Neural crest cell (in vitro differentiated cells): ENCODE measurements at regions not wholly inside any gene's neighbourhood (a gene's known extent, or its start where the extent isn't known, plus 50 kb on each side); places are given as distances from the start of the nearest gene placed in this dataset.

Experiments used
- DNase-seq: peaks from one replicate; pipeline ENCODE4 v3.0.0; 2021; ENCODE audit warnings: low read depth, mixed read lengths, low spot score
- H3K27ac Mint-ChIP-seq: one replicate; pipeline ENCODE4 v1.8.0; 2021; ENCODE audit warnings: mild to moderate bottlenecking, mixed read lengths; ENCODE audit not compliant: unreplicated experiment
- H3K27me3 Mint-ChIP-seq: 2 replicates; pipeline ENCODE4 v1.8.0; 2021; ENCODE audit warnings: low read depth, mild to moderate bottlenecking, mixed read lengths
- H3K36me3 Mint-ChIP-seq: 2 replicates; pipeline ENCODE4 v1.8.0; 2021; ENCODE audit warnings: low read depth, mild to moderate bottlenecking, mixed read lengths
- H3K4me1 Mint-ChIP-seq: 2 replicates; pipeline ENCODE4 v1.8.0; 2021; ENCODE audit warnings: mixed read lengths
- H3K4me3 Mint-ChIP-seq: one replicate; pipeline ENCODE4 v1.8.0; 2021; ENCODE audit warnings: mild to moderate bottlenecking, mixed read lengths
- H3K9me3 Mint-ChIP-seq: 2 replicates; pipeline ENCODE4 v1.8.0; 2021; ENCODE audit warnings: mixed read lengths
- TF ChIP-seq, protein P1 (sequence below): fragments of 200-600 bp; sonication (generic); conservative IDR thresholded peaks from 2 replicates; pipeline ENCODE4 v1.5.0; 2021; ENCODE audit warnings: antibody characterized with exemption, mild to moderate bottlenecking

DNA sequence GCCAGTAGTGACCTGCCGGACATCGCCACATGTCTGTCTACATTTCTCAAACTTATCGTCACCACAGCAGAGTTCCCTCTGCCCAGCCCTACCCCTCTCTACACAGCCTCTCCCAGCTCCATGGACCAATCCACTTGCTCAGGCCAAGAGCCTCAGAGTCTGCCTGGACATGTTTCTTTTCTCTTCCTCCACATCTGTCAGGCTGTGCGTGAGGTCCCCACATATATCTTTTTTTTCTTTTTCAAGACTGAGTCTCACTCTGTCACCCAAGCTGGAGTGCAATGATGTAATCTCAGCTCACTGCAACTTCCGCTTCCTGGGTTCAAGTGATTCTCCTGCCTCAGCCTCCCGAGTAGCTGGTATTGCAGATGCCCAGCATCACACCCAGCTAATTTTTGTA, 62.7 kb upstream of the GGTA1 start:
- Mint-ChIP-seq H3K4me1 (peaks cover 28% of the 10 kb centered on the region), H3K36me3 (no peaks in the 10 kb centered on the region), H3K9me3 (no peaks in the 10 kb centered on the region), H3K27me3 (peaks cover 2% of the 10 kb centered on the region), H3K4me3 (no peak overlapping the region), H3K27ac (no peak overlapping the region)
- no peak for DNase-seq
- TF ChIP-seq, protein P1, sequence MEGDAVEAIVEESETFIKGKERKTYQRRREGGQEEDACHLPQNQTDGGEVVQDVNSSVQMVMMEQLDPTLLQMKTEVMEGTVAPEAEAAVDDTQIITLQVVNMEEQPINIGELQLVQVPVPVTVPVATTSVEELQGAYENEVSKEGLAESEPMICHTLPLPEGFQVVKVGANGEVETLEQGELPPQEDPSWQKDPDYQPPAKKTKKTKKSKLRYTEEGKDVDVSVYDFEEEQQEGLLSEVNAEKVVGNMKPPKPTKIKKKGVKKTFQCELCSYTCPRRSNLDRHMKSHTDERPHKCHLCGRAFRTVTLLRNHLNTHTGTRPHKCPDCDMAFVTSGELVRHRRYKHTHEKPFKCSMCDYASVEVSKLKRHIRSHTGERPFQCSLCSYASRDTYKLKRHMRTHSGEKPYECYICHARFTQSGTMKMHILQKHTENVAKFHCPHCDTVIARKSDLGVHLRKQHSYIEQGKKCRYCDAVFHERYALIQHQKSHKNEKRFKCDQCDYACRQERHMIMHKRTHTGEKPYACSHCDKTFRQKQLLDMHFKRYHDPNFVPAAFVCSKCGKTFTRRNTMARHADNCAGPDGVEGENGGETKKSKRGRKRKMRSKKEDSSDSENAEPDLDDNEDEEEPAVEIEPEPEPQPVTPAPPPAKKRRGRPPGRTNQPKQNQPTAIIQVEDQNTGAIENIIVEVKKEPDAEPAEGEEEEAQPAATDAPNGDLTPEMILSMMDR, result no peak

DNA sequence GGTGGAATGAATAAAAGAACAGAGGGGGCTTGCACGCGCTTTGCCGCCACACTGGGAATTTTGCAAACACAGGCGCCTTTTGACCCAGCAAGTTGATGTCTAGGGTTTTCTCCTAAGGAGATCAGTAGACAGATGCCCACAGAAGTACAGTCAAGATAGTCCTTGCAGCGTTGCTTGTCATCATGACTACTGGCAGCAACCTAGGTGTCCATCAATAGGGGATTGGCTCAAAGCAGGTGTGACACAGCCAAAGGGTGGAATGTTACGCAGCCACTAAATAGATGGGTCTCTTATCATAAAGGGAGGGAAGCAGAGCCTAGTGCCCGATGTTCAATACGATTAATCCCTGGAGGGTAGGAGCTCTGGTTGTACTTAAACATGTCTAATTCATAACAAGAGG, 63.8 kb upstream of the GGTA1 start:
- Mint-ChIP-seq H3K4me1 (peaks cover 26% of the 10 kb centered on the region), H3K4me3 (no peak overlapping the region), H3K36me3 (no peaks in the 10 kb centered on the region), H3K27me3 (peaks cover 2% of the 10 kb centered on the region), H3K27ac (no peak overlapping the region), H3K9me3 (no peaks in the 10 kb centered on the region)
- TF ChIP-seq, protein P1, result no peak
- DNase-seq, result no peak

DNA sequence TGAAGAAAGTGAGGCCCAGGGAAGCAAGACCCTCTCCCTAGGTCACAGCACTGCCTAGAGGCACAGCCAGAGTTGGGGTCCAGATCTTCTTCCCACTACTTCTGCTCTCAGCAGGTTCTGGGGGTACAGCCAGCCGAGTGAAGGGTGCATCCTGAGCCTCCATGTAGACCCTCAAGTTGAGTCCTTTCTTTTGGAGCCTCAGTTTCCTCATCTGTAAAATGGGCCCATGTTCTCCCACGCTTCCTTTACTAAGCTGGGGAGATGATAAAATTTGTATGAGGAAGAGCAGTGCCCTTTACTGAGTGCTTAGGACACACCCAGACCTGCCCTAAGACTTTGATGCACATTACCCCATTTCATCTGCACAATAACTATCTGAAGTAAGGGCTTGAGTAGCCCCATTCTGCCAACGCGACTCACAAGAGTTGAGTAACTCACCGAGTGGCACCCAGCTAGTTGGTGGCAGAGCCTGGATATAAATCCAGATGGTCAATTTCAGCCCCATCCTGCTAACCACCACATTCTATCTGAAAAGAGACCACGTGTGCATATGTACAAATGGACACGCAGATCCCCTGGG, 64.3 kb upstream of the GGTA1 start:
- Mint-ChIP-seq H3K9me3 (no peaks in the 10 kb centered on the region), H3K27ac (no peak overlapping the region), H3K4me3 (no peak overlapping the region), H3K27me3 (peaks cover 2% of the 10 kb centered on the region), H3K36me3 (no peaks in the 10 kb centered on the region), H3K4me1 (peaks cover 28% of the 10 kb centered on the region)
- DNase-seq, result no peak
- TF ChIP-seq, protein P1, result no peak

DNA sequence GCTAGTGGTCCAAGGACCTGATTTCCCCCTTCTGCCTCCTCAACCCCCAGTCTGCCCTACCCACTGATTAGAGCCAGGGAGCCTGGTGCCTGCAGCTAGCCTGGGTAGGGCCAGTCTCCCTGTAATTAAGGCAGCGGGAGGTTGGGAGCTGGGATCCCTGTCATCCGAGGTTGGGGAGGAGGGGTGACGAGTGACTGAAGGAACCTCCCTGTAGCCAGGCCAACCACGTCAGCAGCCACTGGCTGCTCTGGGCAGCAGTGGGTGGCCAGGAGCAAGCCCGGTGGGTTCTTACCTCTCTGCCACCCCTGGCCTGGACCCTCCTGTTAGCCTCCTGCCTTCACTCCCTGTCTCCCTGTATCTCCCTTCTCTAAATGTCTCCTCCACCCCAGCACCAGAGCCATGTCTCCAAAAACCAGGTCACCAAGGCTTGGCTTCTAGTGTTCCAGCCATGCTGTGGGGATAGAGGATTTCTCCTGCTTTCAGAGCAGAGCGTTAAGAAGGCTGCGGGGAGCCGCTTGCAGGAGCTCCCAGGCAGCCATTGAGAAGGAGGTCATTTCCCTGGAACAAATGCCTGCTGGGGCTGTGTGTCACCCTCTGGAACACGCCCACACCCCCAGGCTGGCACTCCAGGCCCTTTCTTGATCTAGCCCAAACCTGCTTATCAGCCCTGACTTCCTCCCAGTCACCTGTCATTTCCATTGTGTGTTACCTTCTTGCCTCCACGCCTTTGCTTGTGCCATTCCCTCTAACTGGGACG, 65.0 kb upstream of the GGTA1 start:
- DNase-seq, result no peak
- Mint-ChIP-seq H3K27ac (peak overlapping the region; percentile 80), H3K27me3 (peaks cover 2% of the 10 kb centered on the region), H3K9me3 (no peaks in the 10 kb centered on the region), H3K4me1 (peaks cover 32% of the 10 kb centered on the region), H3K4me3 (peak overlapping the region; percentile 10), H3K36me3 (no peaks in the 10 kb centered on the region)
- TF ChIP-seq, protein P1, result no peak

DNA sequence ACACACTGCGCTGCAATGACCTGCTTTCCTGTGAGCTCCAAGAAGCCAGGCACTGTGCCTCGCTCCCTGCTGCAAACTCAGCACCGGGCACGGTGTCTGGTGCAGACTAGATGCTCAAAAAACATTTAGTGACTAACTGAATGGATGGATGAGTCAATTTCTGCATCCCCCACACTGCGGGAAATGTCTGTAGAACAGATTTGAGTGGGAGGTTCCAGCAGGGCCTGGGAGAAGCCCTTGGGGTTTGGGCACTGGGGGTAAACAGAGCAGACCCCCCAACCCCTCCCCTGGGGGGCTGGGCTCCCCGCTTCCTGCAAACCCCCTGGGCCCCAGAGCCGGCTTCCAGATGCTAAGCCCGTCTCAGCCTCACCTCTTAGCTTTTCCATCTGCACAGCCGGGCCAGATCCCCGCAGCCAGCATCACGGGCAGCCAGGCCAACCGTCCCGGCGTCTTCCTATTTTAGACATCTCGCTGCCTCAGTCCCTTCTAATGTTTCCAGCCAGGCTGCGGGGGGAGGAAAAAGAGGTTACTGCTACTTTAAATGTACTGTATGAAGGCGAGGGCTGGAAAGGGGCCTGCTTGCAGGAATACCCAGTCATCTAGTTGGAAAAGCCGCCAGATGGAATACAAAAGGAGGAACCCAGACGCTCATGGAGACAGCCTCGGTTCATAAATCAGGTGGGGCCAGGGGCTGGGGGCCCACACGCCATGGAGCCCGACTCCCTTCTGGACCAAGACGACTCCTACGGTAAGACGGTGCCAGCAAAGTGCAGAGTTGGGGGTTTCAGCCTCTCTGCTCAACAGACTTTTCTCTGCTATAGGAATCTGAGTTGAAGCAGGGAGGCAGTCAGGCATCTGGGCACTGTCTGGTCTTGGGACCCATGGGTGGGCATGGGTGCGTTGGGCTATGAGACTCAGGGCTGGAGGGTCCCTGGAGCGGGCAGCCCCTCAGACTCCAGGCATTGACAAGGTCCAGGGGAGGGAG, 67.1 kb upstream of the GGTA1 start:
- no peaks in the 10 kb centered on the region for H3K9me3 Mint-ChIP-seq
- no peaks in the 10 kb centered on the region for H3K36me3 Mint-ChIP-seq
- peak overlapping the region; percentile 47 for H3K27ac Mint-ChIP-seq
- H3K4me1 Mint-ChIP-seq, result peaks cover 34% of the 10 kb centered on the region
- no peak overlapping the region for H3K4me3 Mint-ChIP-seq
- H3K27me3 Mint-ChIP-seq, result peaks cover 7% of the 10 kb centered on the region
- DNase-seq, result no peak
- TF ChIP-seq, protein P1, result no peak
